Stomach (tissue), 4 donors: ENCODE measurements at regions not wholly inside any gene's neighbourhood (a gene's known extent, or its start where the extent isn't known, plus 50 kb on each side); places are given as distances from the start of the nearest gene placed in this dataset.

Experiments used
- EP300 ChIP-seq: sonication (generic); formaldehyde crosslinking; IDR thresholded peaks from one replicate; pipeline ENCODE4 v1.6.1; 2017; ENCODE audit warnings: antibody characterized with exemption
- POLR2A ChIP-seq, 4 donors: fragments of 450-650 bp; IDR thresholded peaks; one replicate each; pipeline ENCODE4 v1.6.1; 2016; ENCODE audit warnings: antibody characterized with exemption in 4 of 4, control low read depth in 2 of 4, mild to moderate bottlenecking in 1 of 4, moderate library complexity in 1 of 4
- TF ChIP-seq, protein P1 (sequence below), 7 experiments: fragments of 450-650 bp in 4 of 7; fragments of 200-600 bp in 3 of 7; sonication (generic) in 3 of 7; IDR thresholded peaks; one replicate each; pipeline ENCODE4 v1.5.1; 2016 to 2019; ENCODE audit warnings: antibody characterized with exemption in 7 of 7, control low read depth in 2 of 7, mild to moderate bottlenecking in 1 of 7

DNA sequence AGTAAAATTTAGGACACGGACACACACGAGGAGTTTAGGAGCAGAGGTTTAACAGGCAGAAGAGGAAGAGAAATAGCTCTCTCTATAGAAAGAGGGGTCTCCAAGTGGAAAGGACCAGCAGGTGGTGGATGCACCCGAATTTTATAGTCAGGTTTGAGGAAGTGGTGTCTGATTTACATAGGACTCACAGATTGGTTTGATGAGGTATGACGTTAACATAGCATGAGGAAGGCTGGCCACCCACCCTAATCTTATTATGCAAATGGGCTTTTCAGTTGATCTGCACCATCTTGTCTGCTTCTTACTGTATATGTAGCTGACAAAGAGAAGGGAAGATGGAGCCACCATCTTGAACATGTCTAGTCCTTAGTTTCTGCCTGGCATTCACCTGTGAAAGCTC is 52.5 kb upstream of the RGS2 start:
- TF ChIP-seq, protein P1, sequence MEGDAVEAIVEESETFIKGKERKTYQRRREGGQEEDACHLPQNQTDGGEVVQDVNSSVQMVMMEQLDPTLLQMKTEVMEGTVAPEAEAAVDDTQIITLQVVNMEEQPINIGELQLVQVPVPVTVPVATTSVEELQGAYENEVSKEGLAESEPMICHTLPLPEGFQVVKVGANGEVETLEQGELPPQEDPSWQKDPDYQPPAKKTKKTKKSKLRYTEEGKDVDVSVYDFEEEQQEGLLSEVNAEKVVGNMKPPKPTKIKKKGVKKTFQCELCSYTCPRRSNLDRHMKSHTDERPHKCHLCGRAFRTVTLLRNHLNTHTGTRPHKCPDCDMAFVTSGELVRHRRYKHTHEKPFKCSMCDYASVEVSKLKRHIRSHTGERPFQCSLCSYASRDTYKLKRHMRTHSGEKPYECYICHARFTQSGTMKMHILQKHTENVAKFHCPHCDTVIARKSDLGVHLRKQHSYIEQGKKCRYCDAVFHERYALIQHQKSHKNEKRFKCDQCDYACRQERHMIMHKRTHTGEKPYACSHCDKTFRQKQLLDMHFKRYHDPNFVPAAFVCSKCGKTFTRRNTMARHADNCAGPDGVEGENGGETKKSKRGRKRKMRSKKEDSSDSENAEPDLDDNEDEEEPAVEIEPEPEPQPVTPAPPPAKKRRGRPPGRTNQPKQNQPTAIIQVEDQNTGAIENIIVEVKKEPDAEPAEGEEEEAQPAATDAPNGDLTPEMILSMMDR (IDR thresholded peaks at IDR 0.05), result no peak
- TF ChIP-seq POLR2A (IDR thresholded peaks at IDR 0.05) (no peak), EP300 (no peak)
